ENCODE measurements at regions not wholly inside any gene's neighbourhood (a gene's known extent, or its start where the extent isn't known, plus 50 kb on each side); places are given as distances from the start of the nearest gene placed in this dataset.
"Not testable (repeated sequence)": the region's sequence is repeated elsewhere in the genome, so short reads cannot be mapped to it uniquely, and the experiment has no call there.

DNA sequence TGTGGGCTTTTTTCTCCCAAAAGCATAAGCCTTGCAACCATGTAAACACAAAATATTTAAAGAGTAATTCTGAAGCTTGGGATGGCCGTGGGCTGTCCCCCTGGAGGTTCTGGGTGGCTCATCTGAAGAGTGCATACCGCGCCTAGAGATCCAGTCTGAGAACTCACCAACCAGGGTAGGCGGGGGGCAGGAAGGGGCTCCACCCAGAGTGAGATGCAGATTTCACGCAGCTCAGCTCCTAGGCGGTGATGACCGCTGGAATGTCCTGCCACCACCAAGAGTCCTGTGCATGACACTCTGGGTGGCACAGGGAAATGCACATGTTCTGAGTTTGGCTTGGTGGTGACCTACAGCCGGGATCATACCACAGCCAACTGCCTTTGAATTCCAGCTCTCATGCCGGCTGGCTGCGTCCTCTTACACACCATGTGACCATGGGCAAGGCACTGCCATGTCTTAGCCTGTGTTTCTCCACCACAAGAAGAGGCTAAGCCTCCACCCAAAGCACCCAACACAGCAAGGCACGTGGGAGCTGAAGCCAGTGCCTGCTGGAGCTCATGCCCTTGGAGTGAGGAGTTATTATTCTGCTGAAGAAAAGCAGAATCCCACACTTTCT, 125.1 kb upstream of the IQSEC1 start:
- FAIRE-seq (no peak), DNase-seq (ENCODE audit: low spot score in 2 of 2) (no peak)

DNA sequence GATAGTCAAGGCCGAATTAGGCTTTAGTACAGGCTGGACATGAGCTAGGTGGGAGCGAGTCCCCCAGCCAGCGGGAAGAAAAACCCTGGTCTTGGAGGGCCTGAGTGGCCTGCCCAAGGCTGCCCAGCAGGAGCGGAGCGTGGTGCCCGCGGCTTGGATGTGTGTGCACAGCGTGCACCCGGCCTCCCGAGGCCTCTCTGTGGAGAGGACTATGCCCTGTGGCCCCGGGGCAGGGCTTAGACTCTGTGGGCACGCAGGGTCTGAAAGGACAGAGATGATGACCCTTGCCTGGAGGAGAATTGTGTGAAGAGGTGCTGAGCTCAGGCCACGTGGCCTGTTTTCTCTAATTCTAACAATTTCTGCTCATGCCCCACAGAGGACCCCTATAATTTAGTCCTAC, 124.6 kb upstream of the IQSEC1 start:
- DNase-seq (ENCODE audit: low spot score in 2 of 2): no peak
- no peak for FAIRE-seq

DNA sequence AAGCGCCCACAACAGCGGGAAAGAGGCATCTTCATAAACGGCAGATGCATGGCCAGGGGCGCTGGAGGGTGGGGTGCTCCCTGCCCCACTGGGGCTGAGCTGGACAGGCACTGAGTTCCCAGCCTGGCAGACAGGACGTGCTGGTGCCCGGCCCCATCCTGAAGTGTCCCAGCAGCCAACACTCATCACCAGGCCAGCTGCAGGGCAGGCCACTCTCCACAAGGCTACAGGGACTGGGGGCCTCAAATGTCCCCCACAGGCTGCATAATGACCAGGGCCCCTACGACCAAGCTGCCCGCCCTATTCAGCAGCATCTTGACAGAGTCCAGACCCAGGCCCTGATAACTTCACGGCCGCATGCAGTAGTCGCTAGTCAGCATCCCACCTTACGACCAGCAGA, 124.1 kb upstream of the IQSEC1 start:
- FAIRE-seq: no peak

DNA sequence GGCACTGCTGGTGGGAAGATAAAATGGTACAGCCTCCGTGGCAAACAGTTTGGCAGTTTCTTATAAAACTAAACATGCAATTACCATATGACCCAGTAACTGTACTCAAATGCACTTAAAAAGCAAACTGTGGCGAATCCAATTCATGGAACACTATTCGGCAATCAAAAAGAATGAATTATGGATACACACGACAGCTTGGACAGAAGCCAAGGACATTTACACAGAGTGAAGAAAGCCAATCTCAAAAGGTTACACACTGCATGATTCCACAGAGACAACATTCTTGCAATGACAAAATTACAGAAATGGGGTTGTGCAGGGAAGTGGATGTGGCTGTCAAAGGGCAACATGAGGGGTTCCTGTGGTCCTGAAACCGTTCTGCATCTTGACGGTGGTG, 122.1 kb upstream of the IQSEC1 start:
- DNase-seq (ENCODE audit: low spot score in 2 of 2): no peak

More for the DNA sequence above, 124.1 kb upstream of the IQSEC1 start:
- no peak for DNase-seq (ENCODE audit: low spot score in 2 of 2)

DNA sequence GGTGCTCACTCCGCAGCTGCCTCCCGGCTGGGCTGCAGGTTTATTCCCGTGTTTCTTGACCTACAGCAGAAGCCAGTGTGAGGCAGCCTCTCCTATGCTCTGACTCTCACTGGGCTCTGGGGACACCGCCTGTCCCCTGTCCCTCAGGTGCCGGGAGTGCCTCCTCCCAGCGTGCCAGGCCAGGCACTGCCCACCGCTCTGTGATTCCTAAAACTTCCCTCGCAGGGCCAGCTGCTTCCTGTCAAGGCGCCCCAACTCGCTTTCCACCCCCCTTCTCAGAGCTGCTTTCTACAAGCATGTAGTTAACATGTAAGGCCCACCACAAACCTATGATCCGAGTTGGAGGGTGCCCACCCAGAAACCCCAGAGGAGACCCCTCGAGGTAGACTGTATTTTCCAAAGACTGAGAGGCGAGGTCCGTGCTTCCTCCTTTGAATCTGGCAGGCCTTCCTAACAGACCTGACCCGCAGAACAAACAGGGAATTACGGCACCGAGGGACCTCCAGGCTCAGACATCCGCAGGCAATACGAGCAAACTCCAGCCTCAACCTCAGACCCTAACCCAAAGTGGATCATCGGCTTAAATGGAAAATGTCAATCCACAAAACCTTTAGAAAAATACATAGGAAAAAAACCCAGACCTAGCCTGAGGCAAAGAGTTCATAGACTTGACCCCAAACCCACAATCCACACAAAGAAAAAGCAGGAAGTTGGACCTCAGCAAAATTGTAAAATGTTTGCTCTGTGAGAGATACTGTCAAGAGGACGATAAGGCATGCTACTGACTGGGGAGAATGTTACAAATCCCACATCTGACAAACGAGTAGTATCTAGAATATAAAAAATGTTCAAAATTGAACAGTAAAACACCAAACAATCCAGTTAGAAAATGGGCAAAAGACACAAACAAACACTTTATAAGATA, 121.3 kb upstream of the IQSEC1 start:
- no peak for FAIRE-seq
- DNase-seq (ENCODE audit: low spot score in 2 of 2): no peak

More for the DNA sequence above, 122.1 kb upstream of the IQSEC1 start:
- no peak for FAIRE-seq

DNA sequence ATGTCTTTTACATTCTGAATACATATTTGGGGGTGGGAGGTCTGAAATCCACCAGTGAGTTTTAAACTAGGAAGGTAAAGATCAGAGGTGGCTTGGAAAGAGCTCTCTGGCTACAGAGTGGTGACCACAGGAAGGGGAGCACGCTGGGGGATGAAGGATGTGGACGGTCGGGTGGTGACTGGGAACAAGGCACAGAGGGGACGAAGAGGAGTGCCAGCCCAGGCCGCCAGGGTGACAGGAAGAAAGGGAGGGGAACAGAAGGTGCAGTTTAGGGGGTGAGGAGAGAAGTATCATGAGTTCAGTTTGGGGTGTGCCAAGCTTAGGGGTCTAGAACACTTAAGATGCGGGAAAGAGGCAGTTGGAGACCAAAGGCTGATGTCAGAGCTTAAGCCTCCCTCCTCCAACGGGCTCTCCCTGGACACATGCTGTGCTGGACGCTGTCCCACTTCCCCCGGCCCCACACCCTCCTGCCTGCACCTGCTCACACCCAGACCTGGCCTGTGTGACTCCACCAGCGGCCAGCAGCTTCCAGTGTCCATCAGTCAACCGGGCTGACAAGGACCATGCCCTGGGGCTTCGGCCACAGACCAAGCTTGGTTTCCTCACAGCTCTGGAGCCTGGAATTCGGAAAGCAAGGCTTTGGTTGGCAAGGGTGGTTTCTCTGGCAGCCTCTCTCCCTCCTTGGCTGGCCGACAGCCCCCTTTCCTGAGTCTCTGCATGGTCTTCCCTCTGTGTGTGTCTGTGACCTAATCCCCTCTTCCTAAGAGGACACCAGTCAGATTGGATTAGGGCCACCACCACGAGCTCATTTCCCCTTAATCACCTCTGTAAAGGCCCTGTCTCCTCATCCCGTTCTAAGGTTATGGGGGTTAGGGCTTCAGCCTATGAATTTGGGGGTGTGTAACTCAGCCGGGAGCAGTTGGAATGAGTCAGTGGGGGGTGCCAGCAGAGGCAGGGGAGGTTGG, 120.4 kb upstream of the IQSEC1 start:
- FAIRE-seq (no peak), DNase-seq (ENCODE audit: low spot score in 2 of 2) (no peak)

DNA sequence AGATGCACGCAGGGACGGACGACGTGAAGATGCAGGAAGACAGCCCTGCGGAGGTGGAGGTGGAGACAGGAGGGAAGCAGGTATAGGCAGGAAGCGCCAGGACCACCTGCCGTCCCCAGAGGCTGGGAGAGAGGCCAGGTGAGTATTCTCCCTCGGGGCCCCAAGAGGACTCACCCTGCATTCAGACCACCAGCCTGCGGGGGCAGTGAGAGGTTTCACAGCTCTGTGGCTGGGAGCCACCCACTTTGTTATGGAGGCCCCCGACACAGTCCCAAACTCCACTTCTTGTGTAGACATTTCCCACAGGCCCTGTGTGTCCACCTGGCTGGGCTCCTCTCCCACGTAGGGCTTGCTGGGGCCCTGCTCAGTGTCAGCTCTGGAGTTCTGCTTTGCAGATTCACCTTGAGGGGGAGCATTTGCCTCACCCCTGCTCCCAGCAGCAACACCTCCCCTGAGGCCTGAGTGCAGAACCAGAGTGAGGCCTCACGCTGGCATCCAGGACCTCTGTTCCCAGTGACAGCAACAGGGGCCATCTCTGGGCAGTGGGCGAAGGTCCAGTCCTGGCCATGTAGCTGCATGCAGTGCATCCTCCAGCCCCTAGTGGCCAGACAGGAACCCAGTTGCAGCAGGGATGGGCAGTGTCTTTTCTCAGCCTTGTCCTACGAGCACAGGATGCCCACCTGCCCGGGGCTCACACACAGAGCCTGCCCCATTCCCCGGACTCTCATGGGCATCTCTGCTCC, 119.4 kb upstream of the IQSEC1 start:
- FAIRE-seq (no peak), DNase-seq (ENCODE audit: low spot score in 2 of 2) (no peak)

DNA sequence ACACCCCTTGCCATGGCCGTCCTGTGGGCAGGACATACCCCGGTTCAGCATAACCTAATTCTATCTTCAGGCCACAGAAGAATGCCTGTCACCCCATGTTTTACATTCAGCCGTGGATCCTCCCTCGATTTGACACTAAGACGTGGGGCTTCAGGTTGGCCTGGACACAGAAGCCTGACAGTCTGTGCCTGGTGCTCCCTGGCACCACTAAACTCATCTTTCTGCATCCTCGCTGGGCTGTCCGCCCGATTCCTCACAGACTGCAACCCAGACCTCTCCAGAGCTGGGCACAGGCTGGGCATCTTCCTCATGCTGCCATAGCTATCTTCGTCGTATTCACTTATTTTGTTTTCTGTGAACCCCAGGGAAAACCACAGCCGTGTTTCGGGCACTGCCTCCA, 117.8 kb upstream of the IQSEC1 start:
- DNase-seq (ENCODE audit: low spot score in 2 of 2) (no peak), FAIRE-seq (no peak)

DNA sequence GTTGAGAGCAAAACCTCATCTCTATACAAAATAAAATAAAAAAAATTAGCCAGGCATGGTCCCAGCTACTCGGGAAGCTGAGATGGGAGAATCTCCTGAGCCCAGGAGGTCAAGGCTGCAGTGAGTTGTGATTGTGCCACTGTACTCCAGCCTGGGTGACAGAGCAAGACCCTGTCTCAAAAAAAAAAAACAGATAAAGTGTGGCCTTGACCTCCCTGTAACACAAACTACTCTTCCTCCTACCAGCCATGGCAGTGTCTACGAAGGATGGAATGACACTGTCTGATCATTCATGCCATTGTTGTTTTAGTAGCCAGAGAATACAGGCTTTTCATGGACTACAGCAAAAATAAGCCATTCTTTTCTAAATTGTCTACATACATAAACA, 117.1 kb upstream of the IQSEC1 start:
- DNase-seq (ENCODE audit: low spot score in 2 of 2) (no peak), FAIRE-seq (no peak)

DNA sequence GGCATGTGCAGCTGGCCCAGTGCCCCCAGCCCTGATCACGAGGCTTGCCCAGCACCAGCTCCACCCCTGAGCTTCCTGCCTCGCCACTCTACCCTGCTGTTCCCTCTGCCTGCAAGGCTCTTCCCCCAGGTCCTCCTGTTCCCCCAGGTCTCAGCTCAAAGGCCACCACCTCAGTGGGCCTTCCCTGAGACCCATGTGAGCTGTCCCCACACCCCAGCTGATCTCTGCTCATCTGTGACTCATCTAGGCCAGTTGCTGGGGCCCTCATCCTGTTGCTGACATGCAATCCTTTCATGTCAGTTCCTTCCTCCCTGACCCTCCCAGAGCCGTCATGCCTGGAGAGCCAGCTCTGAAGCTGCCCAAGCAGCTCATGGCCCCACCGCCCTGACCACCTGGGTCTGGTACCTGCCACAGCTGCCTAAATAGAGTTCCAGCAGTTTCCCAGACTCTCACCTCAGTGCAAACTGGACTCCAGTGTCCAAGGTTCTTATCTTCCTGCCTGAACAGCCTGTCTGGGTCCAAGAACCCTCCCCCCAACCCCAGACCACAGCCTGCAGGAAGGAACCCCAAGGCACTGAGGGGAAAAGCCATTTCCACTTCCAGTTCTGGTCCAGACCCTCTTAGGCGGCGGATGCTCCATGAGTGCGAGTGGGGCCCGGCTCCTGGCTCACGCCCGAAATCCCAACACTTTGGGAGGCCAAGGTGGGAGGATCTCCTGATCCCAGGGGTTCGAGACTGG, 116.6 kb upstream of the IQSEC1 start:
- DNase-seq (ENCODE audit: low spot score in 2 of 2): no peak
- no peak for FAIRE-seq

DNA sequence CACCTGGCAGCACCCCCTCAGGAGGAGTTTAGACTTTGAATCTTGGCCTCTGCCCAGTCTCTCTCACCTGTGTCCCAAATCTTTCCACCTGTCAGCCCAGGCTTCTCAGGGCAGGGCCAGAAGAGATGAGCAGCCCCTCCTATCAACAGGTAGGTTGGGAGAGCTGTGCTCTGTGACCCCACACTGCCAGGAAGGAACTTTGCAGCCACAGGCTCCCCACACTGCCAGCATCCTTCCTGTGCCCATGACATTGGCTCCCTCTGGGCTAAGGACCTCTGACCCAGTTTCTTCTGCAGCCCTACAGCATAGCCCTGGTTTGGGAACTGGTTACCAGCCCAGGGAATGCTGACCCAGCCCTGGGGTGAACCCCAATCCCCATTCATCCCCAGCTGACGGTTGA, 115.7 kb upstream of the IQSEC1 start:
- DNase-seq (ENCODE audit: low spot score in 2 of 2) (no peak), FAIRE-seq (no peak)

DNA sequence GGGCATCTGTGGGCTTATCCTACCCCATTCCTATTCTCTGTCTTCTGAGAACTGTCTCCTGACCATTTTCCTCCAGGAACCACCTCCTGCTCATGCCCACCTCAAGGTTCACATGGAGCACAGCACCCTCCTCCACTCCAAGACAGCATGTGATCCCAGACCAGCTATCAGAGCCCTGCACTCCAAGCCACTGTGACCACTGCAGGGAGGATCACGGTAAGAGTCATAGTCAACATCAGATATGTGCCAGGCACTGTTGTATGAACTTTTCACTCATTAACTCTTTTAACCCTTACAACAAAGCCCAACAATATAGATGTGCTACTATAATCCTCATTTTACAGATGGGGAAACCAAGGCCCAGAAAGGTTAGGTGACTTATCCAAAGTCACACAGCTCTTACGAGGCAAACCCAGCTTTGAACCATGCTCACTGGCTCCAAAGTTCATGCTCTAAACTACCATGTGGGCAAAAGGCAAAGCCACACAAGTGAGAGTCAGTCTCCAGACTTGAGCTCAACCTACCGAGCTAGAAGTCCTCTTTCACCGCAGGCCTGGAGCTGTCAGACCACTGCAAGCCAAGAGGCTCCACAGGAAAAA, 115.1 kb upstream of the IQSEC1 start:
- DNase-seq (ENCODE audit: low spot score in 2 of 2): no peak
- FAIRE-seq: no peak

DNA sequence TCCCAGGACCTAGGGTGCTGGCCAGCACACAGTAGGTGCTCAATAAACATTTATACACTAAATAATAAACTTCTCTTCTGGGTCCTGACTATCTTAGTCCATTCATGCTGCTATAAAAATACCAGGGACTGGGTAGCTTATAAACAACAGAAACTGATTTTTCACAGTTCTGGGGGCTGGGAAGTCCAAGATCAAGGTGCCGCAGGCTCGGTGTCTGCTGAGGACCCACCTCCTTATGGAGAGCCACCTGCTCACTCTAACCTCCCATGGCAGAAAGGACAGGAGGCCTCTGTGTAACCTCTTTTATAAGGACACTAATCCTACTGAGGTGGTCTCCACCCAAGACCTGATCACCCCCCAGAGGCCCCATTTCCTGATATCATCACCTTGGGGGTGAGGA, 114.4 kb upstream of the IQSEC1 start:
- FAIRE-seq (no peak), DNase-seq (ENCODE audit: low spot score in 2 of 2) (no peak)

DNA sequence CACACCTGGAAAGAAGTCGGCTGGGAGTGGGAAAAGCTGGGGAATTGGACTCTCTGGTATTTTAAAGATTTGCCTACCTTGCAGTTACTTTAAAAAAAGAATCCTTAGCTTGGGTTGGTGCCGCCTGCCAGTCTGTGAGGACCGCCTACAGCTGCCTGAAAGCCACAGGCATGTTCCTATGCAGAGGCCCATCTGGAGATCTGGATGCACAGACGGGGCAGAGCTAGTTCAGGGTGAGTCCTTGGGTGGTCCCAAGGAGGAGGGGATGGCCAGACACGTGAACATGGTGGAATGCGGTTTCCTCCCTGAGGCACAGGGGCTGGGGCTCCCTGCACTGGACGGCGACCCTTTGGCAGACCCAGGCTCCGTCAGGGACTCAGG, 113.2 kb upstream of the IQSEC1 start:
- FAIRE-seq (no peak), DNase-seq (ENCODE audit: low spot score in 2 of 2) (no peak)

DNA sequence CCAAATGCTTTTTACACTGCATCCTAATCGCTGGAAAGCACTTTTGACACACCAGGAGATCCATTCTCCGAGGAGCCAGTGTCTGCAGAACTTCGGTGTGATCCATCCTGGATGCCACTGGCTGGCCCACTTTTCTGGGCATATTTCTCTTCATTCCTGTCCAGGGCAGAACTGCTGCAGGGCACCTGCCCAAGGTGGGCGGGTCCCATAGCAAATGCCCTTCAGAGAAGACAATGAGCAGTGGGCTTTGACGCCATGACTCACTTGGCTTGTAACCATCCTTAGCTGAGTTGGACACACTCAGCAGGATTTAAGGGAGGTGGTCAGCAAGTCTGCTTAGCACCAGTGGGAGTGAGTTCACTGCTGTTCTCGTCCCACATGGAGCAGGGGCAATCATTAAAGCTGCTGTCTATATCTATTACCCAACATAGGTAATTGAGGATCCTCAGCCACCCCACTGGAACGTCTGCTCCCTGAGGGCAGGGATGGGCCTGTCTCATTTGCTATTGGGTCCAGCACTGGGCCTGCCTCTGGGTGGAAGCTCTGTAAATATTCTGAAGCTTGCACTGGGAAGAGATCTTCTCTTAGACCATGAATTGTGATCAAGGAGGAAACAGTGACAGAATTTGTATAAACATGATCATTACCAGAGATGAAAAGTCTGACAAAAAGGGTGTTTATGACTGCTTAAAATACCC, 112.7 kb upstream of the IQSEC1 start:
- DNase-seq (ENCODE audit: low spot score in 2 of 2) (no peak), FAIRE-seq (no peak)

DNA sequence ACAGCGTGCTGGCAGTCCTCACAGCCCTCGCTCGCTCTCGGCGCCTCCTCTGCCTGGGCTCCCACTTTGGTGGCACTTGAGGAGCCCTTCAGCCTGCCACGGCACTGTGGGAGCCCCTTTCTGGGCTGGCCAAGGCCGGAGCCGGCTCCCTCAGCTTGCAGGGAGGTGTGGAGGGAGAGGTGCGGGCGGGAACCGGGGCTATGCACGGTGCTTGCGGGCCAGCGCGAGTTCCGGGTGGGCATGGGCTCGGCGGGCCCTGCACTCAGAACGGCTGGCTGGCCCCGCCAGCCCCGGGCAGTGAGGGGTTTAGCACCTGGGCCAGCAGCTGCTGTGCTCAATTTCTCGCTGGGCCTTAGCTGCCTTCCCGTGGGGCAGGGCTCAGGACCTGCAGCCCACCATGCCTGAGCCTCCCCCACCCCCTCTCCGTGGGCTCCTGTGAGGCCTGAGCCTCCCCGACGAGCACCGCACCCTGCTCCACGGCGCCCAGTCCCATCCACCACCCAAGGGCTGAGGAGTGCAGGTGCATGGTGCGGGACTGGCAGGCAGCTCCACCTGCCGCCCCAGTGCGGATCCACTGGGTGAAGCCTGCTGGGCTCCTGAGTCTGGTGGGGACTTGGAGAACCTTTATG, 106.5 kb upstream of the IQSEC1 start:
- FAIRE-seq: not testable (repeated sequence)

DNA sequence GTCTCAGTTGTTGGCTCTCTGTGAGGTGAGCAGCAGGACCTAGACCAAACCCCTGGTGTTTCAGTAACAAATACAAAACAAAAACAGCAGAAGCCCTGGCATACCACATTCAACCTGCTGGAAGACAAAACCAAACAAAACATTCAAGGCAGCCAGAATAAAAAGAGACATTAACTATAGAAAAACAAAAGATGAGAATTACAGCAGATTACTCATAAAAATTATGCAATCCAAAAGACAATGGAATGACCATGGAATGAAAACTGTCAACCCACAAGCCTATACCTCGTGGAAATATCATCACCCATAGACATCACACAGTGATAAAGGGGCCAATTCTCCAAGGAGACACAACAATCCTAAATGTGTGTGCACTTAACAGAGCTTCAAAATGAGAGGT, 106.0 kb upstream of the IQSEC1 start:
- no peak for DNase-seq (ENCODE audit: low spot score in 2 of 2)
- FAIRE-seq: no peak

More for the DNA sequence above, 106.5 kb upstream of the IQSEC1 start:
- DNase-seq (ENCODE audit: low spot score in 2 of 2): not testable (repeated sequence)

DNA sequence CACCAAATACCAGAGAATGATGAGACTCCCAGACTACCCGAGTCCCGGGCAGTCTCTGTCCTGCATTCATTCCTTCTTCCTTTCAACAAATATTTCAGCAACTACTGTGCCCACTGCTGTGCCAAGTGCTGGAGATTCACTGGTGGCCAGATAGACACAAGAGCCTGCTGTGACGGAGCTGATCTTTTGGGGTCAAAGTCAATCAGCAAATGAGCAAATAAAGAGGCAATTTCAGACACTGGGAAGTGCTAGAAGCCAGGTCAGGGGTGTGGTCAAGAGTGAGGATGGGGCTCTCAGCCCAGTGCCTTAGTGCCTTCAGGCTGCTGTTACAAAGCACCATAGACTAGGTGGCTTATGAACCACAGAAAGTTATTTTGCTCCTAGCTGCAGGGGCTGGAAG, 104.9 kb upstream of the IQSEC1 start:
- FAIRE-seq (no peak), DNase-seq (ENCODE audit: low spot score in 2 of 2) (no peak)

All from frontal cortex (tissue), 3 donors.